H1 (cell line): ENCODE measurements at regions not wholly inside any gene's neighbourhood (a gene's known extent, or its start where the extent isn't known, plus 50 kb on each side); places are given as distances from the start of the nearest gene placed in this dataset.

Source experiments
- CTCF ChIA-PET: fragments of 300-600 bp; sonication (Branson Sonifier 250); formaldehyde crosslinking; loops from one replicate; lab custom pipeline; 2021; ENCODE audit not compliant: partially characterized antibody; lab: Charles Lee
- POLR2A ChIA-PET: fragments of 300-600 bp; sonication (Branson Sonifier 250); formaldehyde crosslinking; loops from one replicate; lab custom pipeline; 2021; ENCODE audit warnings: inconsistent platforms; ENCODE audit not compliant: partially characterized antibody; lab: Charles Lee
- DNase-seq, 2 experiments: peaks; one replicate each; pipeline versions ENCODE4 v3.0.0 to v3.0.0-alpha.2; 2010 to 2022; ENCODE audit warnings: low spot score in 2 of 2, low read depth in 1 of 2, mixed read lengths in 1 of 2
- FAIRE-seq: peaks from 2 replicates; lab custom pipeline; 2011; peaks lifted over from hg19 to GRCh38; lab: Jason Lieb, UNC
- H2AFZ ChIP-seq: 2 replicates; pipeline ENCODE4 v1.8.1; 2012; ENCODE audit warnings: low read length, inconsistent platforms
- H2AK5ac ChIP-seq: 2 replicates; pipeline ENCODE4 v1.6.1; 2013; ENCODE audit warnings: low read depth, low read length
- H2BK120ac ChIP-seq: replicated peaks from 2 replicates; pipeline ENCODE3; 2013; ENCODE audit warnings: low read depth, low read length, inconsistent platforms
- H2BK12ac ChIP-seq: 2 replicates; pipeline ENCODE4 v1.6.1; 2013; ENCODE audit warnings: low read depth, low read length
- H2BK15ac ChIP-seq: 2 replicates; pipeline ENCODE4 v1.6.1; 2013; ENCODE audit warnings: low read length
- H2BK20ac ChIP-seq: 2 replicates; pipeline ENCODE4 v1.6.1; 2013; ENCODE audit warnings: low read length
- H2BK5ac ChIP-seq: 2 replicates; pipeline ENCODE4 v1.6.1; 2013; ENCODE audit warnings: low read depth, low read length
- H3K14ac ChIP-seq: 2 replicates; pipeline ENCODE4 v1.6.1; 2013; ENCODE audit warnings: inconsistent platforms; ENCODE audit not compliant: insufficient read length
- H3K18ac ChIP-seq: 2 replicates; pipeline ENCODE4 v1.6.1; 2013; ENCODE audit warnings: low read length; ENCODE audit errors: extremely low read depth
- H3K23ac ChIP-seq: 2 replicates; pipeline ENCODE4 v1.6.1; 2013; ENCODE audit warnings: inconsistent platforms; ENCODE audit not compliant: insufficient read length
- H3K23me2 ChIP-seq: 2 replicates; pipeline ENCODE4 v1.6.1; 2013; ENCODE audit warnings: low read depth, low read length
- H3K27ac ChIP-seq: 2 replicates; pipeline ENCODE4 v1.6.1; 2011; ENCODE audit warnings: low read depth, low read length, inconsistent platforms
- H3K27me3 ChIP-seq, 4 experiments: replicated peaks in 1 of 4; 1 replicate in 1 of 4; 2 replicates in 3 of 4; pipeline versions ENCODE4 v1.6.1 to v1.8.1; 2011 to 2013; ENCODE audit warnings: low read length in 3 of 4, mild to moderate bottlenecking in 3 of 4, inconsistent platforms in 2 of 4, mixed read lengths in 2 of 4, moderate library complexity in 1 of 4; ENCODE audit not compliant: control insufficient read depth in 3 of 4, insufficient read depth in 3 of 4; ENCODE audit errors: extremely low read depth in 1 of 4
- H3K36me3 ChIP-seq, 4 experiments: 2 replicates each; pipeline versions ENCODE4 v1.6.1 to v1.8.1; 2011 to 2013; ENCODE audit warnings: mild to moderate bottlenecking in 4 of 4, low read length in 3 of 4, moderate library complexity in 2 of 4, control low read depth in 1 of 4, inconsistent platforms in 1 of 4; ENCODE audit not compliant: insufficient read depth in 4 of 4, control insufficient read depth in 2 of 4
- H3K4ac ChIP-seq: replicated peaks from 2 replicates; pipeline ENCODE3; 2013; ENCODE audit warnings: low read length, low read depth, mixed read lengths, inconsistent platforms; ENCODE audit not compliant: insufficient read length
- H3K4me1 ChIP-seq, 4 experiments: replicated peaks in 1 of 4; 1 replicate in 1 of 4; 2 replicates in 3 of 4; pipeline versions ENCODE4 v1.6.1 to v1.8.1; 2011 to 2013; ENCODE audit warnings: low read length in 3 of 4, inconsistent platforms in 2 of 4, mixed read lengths in 1 of 4; ENCODE audit not compliant: insufficient read depth in 4 of 4, control insufficient read depth in 3 of 4
- H3K4me2 ChIP-seq, 2 experiments: 2 replicates each; pipeline versions ENCODE4 v1.6.1 to v1.8.1; 2011 to 2013; ENCODE audit warnings: low read depth in 2 of 2, low read length in 2 of 2, control low read depth in 1 of 2, inconsistent platforms in 1 of 2, mild to moderate bottlenecking in 1 of 2; ENCODE audit not compliant: insufficient read depth in 1 of 2
- H3K4me3 ChIP-seq, 4 experiments: fragments of 200-600, 300-600 bp in 1 of 4; sonication (generic), shearing (Covaris generic), sonication (Bioruptor Twin) in 1 of 4; 2 replicates each; pipeline versions ENCODE4 v1.5.1 to v1.8.1; 2011 to 2016; ENCODE audit warnings: low read length in 4 of 4, low read depth in 3 of 4, control low read depth in 2 of 4, inconsistent platforms in 2 of 4, mild to moderate bottlenecking in 2 of 4, mixed read lengths in 1 of 4, moderate library complexity in 1 of 4; ENCODE audit not compliant: insufficient read depth in 2 of 4; ENCODE audit errors: extremely low read depth in 1 of 4
- H3K56ac ChIP-seq: replicated peaks from 2 replicates; pipeline ENCODE3; 2013; ENCODE audit warnings: low read depth, mild to moderate bottlenecking, mixed read lengths, low read length, inconsistent platforms; ENCODE audit not compliant: insufficient read length
- H3K79me1 ChIP-seq: 2 replicates; pipeline ENCODE4 v1.6.1; 2013; ENCODE audit warnings: low read depth, low read length, control low read depth
- H3K79me2 ChIP-seq, 2 experiments: 2 replicates each; pipeline versions ENCODE4 v1.6.1 to v1.8.1; 2012 to 2013; ENCODE audit warnings: low read length in 2 of 2, mild to moderate bottlenecking in 2 of 2, inconsistent platforms in 1 of 2; ENCODE audit not compliant: insufficient read depth in 2 of 2, control insufficient read depth in 1 of 2
- H3K9ac ChIP-seq, 4 experiments: replicated peaks in 1 of 4; 1 replicate in 1 of 4; 2 replicates in 3 of 4; pipeline versions ENCODE4 v1.6.1 to v1.8.1; 2011 to 2013; ENCODE audit warnings: low read depth in 3 of 4, low read length in 3 of 4, control low read depth in 2 of 4, mild to moderate bottlenecking in 2 of 4, moderate library complexity in 2 of 4, inconsistent platforms in 1 of 4; ENCODE audit errors: extremely low read depth in 1 of 4
- H3K9me3 ChIP-seq, 2 experiments: 2 replicates each; pipeline versions ENCODE4 v1.6.1 to v1.8.1; 2012 to 2013; ENCODE audit warnings: mild to moderate bottlenecking in 2 of 2, moderate library complexity in 2 of 2, control low read depth in 1 of 2, inconsistent platforms in 1 of 2, low read depth in 1 of 2, low read length in 1 of 2, mixed read lengths in 1 of 2; ENCODE audit not compliant: insufficient read depth in 2 of 2
- H4K20me1 ChIP-seq, 2 experiments: replicated peaks in 1 of 2; 2 replicates each; pipeline versions ENCODE3 to v1.8.1; 2011 to 2013; ENCODE audit warnings: inconsistent platforms in 2 of 2, low read length in 2 of 2, mild to moderate bottlenecking in 1 of 2; ENCODE audit not compliant: insufficient read depth in 2 of 2, control insufficient read depth in 1 of 2
- H4K5ac ChIP-seq: 2 replicates; pipeline ENCODE4 v1.6.1; 2013; ENCODE audit warnings: low read length, low read depth, mixed read lengths, inconsistent platforms; ENCODE audit not compliant: insufficient read length
- H4K8ac ChIP-seq: 2 replicates; pipeline ENCODE4 v1.8.0; 2013; ENCODE audit warnings: mild to moderate bottlenecking, moderate library complexity, low read length, inconsistent platforms; ENCODE audit not compliant: insufficient read depth; ENCODE audit errors: extremely low read depth
- H4K91ac ChIP-seq: replicated peaks from 2 replicates; pipeline ENCODE3; 2013; ENCODE audit warnings: low read length, mixed read lengths, inconsistent platforms; ENCODE audit not compliant: insufficient read length
- CEBPB ChIP-seq: IDR thresholded peaks from 2 replicates; pipeline ENCODE4 v1.6.1; 2012; ENCODE audit warnings: low read depth, low read length
- EGR1 ChIP-seq: IDR thresholded peaks from 2 replicates; pipeline ENCODE4 v1.6.1; 2011; ENCODE audit warnings: low read depth, low read length, borderline replicate concordance
- GTF2F1 ChIP-seq: IDR thresholded peaks from 2 replicates; pipeline ENCODE4 v1.6.1; 2012; ENCODE audit warnings: low read depth, low read length, improper control_type of control experiment, borderline replicate concordance
- HDAC2 ChIP-seq, 2 experiments: fragments of 300-600 bp in 1 of 2; sonication (generic) in 1 of 2; IDR thresholded peaks; 2 replicates each; pipeline ENCODE4 v1.6.1; 2011 to 2012; ENCODE audit warnings: low read depth in 2 of 2, low read length in 2 of 2, mild to moderate bottlenecking in 2 of 2, moderate library complexity in 2 of 2, borderline replicate concordance in 1 of 2, inconsistent platforms in 1 of 2
- JUND ChIP-seq: IDR thresholded peaks from 2 replicates; pipeline ENCODE4 v1.6.1; 2011; ENCODE audit warnings: mild to moderate bottlenecking, improper control_type of control experiment, low read length
- MAFK ChIP-seq: IDR thresholded peaks from 2 replicates; pipeline ENCODE4 v1.6.1; 2012; ENCODE audit warnings: low read depth, mild to moderate bottlenecking, improper control_type of control experiment, low read length
- RBBP5 ChIP-seq: IDR thresholded peaks from 2 replicates; pipeline ENCODE4 v1.7.1; 2012; ENCODE audit warnings: low read depth, mild to moderate bottlenecking, inconsistent platforms, low read length, moderate library complexity, borderline replicate concordance
- SAP30 ChIP-seq: fragments of 300-600 bp; sonication (generic); IDR thresholded peaks from 2 replicates; pipeline ENCODE4 v1.7.1; 2012; ENCODE audit warnings: low read length, moderate library complexity, mild to moderate bottlenecking, inconsistent platforms; ENCODE audit not compliant: insufficient read depth, insufficient replicate concordance
- SP4 ChIP-seq: IDR thresholded peaks from 2 replicates; pipeline ENCODE4 v1.6.1; 2012; ENCODE audit warnings: low read length, inconsistent platforms
- TAF7 ChIP-seq: optimal IDR thresholded peaks from 2 replicates; pipeline ENCODE3; 2011; ENCODE audit warnings: low read depth, mild to moderate bottlenecking, inconsistent platforms, low read length, moderate library complexity, borderline replicate concordance
- YY1 ChIP-seq: IDR thresholded peaks from 2 replicates; pipeline ENCODE4 v1.6.1; 2011; ENCODE audit warnings: low read depth, mild to moderate bottlenecking, low read length
- WGBS, 2 experiments: shearing (Covaris generic) in 1 of 2; methylation state at CpG; one replicate each; pipeline versions ENCODE4 v1.1.6 to v1.1.7; 2013 to 2015; ENCODE audit warnings: low lambda C conversion rate in 2 of 2, mixed read lengths in 2 of 2, inconsistent platforms in 1 of 2, low coverage in 1 of 2, missing lambda C conversion rate in 1 of 2; ENCODE audit not compliant: insufficient replicate concordance in 2 of 2, insufficient coverage in 1 of 2, insufficient read length in 1 of 2; ENCODE audit errors: extremely low coverage in 1 of 2, missing lambda C conversion rate in 1 of 2; 5-methylcytosine and 5-hydroxymethylcytosine counted together
- TF ChIP-seq, protein P1 (sequence below): IDR thresholded peaks from 2 replicates; pipeline ENCODE4 v1.6.1; 2012; ENCODE audit warnings: inconsistent platforms

GRCh38 chr4:141909541-141909940 is 273.2 kb downstream of the IL15 start (continued):
- no peak for TF ChIP-seq SP4

GRCh38 chr4:141912831-141913230 is 276.4 kb downstream of the IL15 start:
- Histone ChIP-seq H4K8ac (no peak overlapping the region), H3K4me3 (no peak overlapping the region), H3K14ac (no peak overlapping the region), H3K4me1 (no peaks in the 10 kb centered on the region), H3K23ac (no peak overlapping the region), H3K9ac (no peak overlapping the region), H3K56ac (no peak overlapping the region), H3K23me2 (no peaks in the 10 kb centered on the region), H4K91ac (no peak overlapping the region), H3K79me1 (no peaks in the 10 kb centered on the region), H2BK120ac (no peak overlapping the region), H2AFZ (no peak overlapping the region), H3K4me2 (no peak overlapping the region), H2AK5ac (no peak overlapping the region), H3K9me3 (no peaks in the 10 kb centered on the region), H3K27ac (no peak overlapping the region), H2BK5ac (no peak overlapping the region), H3K4ac (no peak overlapping the region), H4K5ac (no peak overlapping the region), H3K27me3 (no peaks in the 10 kb centered on the region), H2BK15ac (no peak overlapping the region), H2BK12ac (no peak overlapping the region), H3K79me2 (no peaks in the 10 kb centered on the region), H3K36me3 (no peaks in the 10 kb centered on the region), H3K18ac (no peak overlapping the region), H2BK20ac (no peak overlapping the region), H4K20me1 (no peaks in the 10 kb centered on the region)
- 88% methylated on average over 4 of the region's 4 CpGs; no CpG with 5 or more reads in 1 of the 2 experiments for WGBS, 2 experiments
- FAIRE-seq, result no peak
- DNase-seq, result no peak
- CTCF ChIA-PET, result no interaction called here
- POLR2A ChIA-PET, result no interaction called here
- no peak for TF ChIP-seq TAF7
- no peak for TF ChIP-seq CEBPB
- no peak for TF ChIP-seq SAP30
- TF ChIP-seq HDAC2 (IDR thresholded peaks at IDR 0.05; ENCODE audit: borderline replicate concordance in 1 of 2, low read depth in 2 of 2, low read length in 2 of 2), result no peak
- TF ChIP-seq YY1, result no peak
- TF ChIP-seq RBBP5, result no peak
- no peak for TF ChIP-seq EGR1
- TF ChIP-seq SP4, result no peak
- no peak for TF ChIP-seq JUND
- TF ChIP-seq GTF2F1, result no peak
- TF ChIP-seq, protein P1, sequence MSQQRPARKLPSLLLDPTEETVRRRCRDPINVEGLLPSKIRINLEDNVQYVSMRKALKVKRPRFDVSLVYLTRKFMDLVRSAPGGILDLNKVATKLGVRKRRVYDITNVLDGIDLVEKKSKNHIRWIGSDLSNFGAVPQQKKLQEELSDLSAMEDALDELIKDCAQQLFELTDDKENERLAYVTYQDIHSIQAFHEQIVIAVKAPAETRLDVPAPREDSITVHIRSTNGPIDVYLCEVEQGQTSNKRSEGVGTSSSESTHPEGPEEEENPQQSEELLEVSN, result no peak
- no peak for TF ChIP-seq MAFK
